T-helper 1 cell (primary cell): ENCODE measurements at regions not wholly inside any gene's neighbourhood (a gene's known extent, or its start where the extent isn't known, plus 50 kb on each side); places are given as distances from the start of the nearest gene placed in this dataset.
"Not testable (repeated sequence)": the region's sequence is repeated elsewhere in the genome, so short reads cannot be mapped to it uniquely, and the experiment has no call there.

Experiments
- DNase-seq, 5 donors: peaks; one replicate each; pipeline ENCODE4 v3.0.0-alpha.2; 2012 to 2020

DNA sequence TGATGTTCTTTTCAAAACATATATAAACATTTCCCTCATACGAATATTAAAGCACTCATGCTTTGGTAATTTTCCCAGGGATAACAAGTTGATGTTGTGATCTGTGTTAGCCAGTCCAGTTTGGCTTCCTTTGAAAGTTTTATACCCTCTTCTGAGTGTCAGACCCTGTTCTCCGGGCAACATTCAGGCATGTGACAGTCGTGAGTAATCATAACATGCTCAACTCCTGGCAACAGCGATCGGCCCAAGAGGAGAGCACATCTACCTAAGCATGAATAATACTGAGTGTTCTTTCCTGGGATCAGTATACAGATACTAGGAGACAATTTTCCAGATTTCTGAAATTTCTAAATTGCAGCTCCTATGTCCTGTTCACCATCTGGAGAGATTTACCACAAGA lies 1086.4 kb downstream of the CDH8 start:
- no peak for DNase-seq

DNA sequence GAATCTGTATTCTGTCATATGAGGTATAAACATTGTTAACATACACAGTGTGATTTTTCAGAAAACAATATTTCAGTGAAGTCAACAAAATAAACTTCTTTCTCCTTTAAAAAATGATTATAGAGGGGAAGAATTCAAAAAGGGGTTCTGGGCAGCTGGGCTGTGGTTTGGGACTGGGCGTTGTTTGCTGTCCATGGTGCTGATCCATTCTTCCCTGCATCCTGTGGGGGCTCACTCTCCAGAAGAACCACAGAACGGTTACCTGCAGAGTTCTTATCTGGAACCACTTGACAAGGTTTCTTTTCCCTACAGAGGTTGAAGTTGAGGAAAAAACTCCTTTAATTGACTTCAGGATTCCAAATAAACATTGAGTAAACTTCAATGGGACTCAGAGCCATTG lies 1091.0 kb downstream of the CDH8 start:
- DNase-seq: no peak

DNA sequence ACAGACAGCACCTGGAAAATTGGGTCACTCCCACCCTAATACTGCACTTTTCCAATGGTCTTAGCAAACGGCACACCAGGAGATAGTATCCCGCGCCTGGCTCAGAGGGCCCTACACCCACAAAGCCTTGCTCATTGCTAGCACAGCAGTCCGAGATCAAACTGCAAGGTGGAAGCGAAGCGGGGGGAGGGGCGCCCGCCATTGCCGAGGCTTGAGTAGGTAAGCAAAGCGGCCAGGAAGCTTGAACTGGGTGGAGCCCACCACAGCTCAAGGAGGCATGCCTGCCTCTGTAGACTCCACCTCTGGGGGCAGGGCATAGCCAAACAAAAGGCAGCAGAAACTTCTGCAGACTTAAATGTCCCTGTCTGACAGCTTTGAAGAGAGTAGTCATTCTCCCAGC lies 1100.0 kb downstream of the CDH8 start:
- not testable (repeated sequence) for DNase-seq

DNA sequence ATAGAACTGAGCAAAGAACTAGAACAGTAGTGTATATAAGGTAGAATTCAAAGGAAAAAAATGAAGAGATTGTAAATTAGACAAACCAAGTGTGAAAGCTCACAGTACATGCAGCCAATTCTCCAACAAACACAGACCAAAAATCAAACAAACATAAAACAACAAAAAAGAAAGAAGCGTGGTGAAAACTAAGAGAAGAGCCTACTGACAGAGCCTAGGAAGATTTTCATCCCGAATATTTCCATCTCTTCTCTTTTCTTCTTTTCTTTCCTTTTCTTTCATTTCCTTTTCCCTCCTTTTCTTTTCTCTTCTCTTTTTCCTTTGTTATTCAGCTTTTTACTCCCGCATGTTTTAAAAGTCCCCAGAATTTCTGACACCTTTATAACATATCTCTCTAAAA lies 1103.6 kb downstream of the CDH8 start:
- DNase-seq: no peak

DNA sequence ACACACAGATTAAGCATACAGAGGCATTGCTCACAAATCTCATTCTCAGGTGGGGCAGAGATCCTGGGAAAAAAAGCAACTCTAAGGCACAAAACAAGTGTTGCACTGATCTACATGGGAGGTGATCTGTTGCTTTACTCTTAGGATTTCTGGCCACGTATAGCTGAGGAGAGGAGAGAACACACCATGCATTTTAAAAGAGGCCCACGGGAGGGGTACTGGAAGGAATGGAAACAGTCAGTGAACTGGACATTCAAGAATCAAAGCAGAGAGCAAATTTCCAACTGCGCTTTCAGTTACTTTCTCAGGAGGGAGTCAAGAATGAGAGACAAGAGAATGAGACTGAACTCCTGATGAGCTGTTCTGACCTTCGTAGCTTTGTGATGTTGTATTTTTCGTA lies 1105.9 kb downstream of the CDH8 start:
- DNase-seq: no peak

DNA sequence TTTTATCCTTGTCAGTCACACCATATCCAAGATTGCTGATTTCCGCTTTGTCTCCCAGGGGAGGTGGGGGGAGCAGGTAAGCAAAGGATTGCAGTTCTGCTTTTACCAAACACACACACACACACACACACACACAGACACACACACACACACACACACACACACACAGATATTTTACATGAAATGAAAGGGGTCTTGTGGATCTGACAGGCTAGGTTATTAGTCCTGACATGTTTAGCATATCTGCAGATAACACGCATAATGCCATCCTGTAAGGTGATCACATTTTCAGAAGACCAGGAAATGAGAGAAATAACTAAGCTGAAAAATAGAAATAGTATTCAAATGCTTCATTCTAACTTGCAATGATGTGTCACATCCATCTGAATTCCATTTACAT lies 1113.3 kb downstream of the CDH8 start:
- DNase-seq: no peak

DNA sequence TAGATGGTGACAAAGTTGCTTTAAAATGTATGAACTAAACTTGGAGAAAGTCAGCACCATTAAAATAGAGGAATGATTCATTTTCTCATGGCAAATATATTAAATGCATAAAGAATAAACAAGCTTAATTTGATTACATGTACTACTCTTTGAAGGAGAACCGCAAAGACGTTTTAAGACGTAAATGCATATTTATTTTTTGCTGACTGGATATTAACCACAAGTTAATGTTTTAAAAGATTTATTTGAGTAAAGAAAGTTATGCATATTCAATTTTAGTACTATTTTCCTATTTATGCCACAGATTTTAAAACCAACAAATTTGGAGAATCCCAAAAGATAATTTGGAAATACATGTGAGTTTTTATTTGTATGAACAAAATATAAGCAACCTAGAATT lies 1121.9 kb downstream of the CDH8 start:
- DNase-seq: no peak

DNA sequence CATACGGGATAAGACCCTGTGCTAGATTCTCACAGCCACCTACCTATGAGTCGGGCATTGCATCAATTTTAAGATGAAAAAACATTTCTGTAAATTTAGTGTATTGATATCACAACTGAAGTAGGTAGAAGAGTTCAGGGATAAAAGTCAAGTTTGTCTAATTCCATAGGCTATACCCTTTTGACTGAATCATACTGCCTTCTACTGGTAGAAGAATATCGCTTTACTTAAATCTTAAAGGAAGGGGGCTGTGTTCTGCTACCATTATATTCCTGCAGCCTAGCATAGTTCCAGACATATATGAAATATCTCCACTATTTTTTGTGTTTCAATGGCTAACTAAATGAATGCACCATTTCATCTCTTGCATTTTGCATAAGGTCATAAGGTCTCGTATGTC lies 1128.6 kb downstream of the CDH8 start:
- no peak for DNase-seq

DNA sequence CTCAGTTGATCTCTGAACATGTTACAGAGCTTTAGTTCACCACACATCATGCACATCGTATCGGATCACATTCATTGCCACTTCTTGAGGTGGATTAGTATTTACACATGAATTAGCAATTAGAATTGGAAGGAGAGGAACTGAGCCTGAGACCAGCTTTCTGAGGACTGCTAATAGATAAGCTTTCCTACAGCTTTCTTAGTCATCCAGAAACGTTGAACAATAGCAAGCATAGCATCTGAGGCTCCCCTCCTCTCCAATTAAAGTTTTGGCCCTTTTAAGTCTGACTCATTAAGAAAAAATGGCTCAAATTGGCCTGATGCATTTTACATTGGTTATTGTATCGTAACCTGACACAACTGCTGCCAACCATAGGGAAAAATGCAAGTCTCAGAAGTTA lies 1130.4 kb downstream of the CDH8 start:
- DNase-seq: no peak

DNA sequence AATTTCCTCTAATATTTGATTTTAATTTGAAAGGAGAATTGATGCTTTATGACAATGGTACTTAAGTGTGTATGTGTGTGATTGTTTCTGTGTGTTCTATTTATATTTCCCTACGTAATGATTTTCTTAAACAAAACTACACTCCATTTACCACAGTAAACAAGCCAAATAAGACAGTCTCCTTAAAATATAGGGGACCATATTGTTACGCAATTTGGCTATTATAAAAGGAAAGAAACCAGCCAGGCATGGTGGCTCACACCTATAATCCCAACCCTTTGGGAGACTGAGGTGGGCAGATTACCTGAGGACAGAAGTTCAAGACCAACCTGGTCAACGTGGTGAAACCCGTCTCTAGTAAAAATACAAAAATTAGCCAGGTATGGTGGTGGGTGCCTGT lies 1134.1 kb downstream of the CDH8 start:
- DNase-seq: no peak

DNA sequence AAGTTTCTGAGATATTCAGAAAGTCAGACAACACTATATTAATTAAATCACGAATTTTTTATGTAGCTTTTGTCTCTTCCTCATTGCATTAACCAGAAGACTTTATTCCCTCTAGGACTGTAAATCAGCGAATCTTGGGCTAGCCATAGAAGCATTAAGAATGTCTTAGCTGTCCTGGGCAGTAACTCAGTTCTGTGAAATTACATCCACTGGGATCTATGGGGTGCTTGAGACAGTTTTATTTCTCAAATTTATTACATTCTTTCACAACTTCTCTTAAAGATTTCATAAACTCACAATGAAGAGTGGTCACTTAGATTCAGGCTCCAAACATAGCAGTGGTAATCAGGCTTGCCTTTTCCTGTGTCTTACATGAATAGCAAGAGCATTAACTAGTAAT lies 1153.4 kb downstream of the CDH8 start:
- no peak for DNase-seq

DNA sequence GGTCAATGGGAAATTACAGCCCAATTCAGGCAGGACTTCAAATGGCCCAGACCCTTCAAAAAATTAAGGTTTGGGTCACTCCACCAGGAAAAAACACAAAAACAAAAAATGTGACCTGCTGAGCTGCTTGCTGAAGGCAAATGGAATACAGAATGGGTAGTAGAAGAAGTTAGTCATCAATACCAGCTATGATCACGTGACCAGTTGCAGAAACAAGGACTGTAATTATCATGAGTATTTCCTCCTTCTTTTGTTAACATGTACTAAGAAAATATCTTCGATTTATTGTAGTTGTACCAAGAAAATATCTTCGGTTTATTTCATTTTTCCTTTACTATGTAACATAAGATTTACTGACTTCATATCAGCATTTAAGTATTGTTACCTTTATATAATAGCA lies 1183.6 kb downstream of the CDH8 start:
- DNase-seq: no peak

DNA sequence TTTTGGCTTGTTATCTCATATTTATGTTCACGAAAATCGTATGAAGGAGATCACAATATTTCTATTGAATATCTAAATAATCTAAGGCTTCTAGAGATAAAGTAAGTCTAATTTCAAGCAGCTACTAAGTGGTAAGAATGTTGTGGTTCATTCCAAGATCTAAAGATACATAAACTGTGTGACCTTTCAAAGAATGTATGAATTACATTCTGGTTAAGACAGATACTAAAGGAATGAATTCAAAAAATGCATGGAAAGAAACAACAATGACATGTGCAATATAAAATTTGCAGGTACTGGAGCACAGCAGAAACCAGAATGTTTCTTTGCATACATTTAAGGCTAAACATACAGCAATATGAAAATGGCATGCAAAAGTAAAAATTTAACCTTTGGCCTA lies 1214.6 kb downstream of the CDH8 start:
- no peak for DNase-seq

DNA sequence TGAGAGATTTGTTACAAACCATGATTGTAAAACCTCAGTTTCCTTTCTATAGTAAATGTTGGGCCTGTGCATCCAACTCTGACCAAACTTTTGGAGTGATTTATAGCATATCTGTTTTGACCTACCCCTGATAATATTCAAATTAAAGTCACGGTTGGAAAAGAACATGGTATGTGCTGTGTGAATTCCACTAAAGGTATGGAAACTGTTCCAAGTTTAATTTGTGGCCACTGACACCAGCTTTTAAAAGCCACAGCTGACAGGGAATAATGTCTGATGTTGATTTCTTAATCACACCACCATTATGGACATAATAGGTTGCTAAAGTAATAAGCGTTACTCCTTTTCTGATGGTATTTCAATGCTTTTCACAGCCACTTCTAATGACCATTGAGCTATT lies 1215.9 kb downstream of the CDH8 start:
- DNase-seq: no peak

DNA sequence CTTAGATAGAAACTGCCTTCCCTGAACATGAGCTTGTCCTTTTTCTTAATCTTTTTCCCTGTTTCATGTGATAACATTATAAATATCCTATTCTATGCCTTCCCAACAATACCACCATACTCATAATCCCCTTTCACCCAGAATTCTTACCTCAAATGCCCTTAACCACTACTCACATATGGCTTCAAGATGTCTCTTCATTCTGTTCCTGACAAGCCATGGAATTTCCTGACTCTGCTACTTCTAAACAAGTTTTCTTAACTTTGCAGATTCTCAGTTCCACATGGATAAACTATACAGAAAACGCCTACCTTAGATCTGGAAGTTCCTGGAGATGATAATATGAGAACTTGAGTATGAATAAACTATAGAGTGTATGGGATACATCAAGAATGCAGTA lies 1217.8 kb downstream of the CDH8 start:
- no peak for DNase-seq

DNA sequence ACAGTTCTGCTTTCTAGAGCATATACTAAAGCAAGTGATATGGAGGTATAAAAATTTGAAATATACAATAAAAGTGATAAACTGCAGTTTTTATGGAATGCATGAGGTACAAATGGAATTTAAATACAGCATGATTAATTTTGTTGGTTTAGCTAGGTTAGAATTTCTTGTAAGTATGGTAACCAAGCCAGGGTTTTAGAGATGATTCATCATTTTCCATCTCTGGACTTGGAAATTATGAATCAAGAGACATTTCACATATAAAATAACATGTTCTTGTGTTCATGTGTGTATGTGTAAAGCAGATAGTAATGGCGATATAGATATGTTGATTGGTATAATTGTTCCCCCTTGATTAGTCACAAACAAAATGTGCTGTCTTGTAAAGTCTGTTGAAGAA lies 1219.8 kb downstream of the CDH8 start:
- no peak for DNase-seq

DNA sequence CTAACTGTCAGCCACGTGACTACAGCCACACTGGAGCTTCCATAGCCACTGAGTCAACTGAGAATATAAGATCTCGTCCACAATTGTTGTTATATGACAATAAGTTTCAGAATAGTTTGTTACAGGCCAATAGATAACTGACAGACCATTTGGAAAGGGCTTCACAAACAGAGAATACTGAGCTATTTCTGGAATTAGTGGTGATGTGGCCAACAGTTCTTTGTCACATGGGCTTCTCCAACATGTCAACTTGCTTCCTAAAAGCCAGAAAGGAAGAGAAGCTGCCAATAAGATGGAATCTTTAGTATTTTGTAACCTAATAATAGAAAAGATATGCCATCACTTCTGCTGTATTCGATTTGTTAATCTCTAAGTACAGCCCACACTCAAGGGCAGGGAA lies 1220.4 kb downstream of the CDH8 start:
- no peak for DNase-seq

DNA sequence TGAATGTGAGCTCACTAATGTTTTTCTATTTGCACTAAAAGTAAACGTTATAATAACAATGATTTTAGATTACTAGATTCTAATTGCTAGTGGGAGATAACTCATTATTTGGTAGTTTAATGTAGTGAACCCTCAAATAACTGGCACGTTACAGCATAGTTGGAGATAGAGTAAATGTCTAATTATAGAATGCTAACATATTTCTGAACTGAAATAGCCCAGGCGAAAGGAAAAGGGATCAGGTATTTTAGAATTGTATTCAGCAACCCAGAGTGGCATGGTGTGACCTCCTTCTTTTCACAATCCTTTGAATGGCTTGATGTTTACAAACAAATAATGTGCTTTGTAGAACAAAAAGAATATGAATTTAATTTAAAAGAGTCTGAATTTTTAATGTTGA lies 1221.2 kb downstream of the CDH8 start:
- DNase-seq: no peak

DNA sequence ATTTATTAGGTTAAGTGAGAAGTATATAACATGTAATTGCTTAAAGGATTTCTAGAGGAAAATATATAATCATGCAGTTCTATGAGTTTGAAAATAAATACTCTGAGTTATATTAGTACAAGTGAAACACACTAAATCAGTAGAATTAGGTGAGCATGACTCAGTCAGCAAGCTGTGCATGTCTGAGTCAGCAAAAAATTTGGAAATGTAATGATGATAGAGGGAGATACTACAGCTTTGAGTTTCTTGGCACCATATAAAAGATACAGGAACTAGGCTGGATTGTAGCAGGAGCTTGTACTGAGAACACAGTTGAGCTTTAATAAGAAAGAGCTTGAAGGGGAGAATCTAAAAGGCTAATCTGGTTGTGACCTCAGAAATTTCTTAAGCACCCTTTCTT lies 1224.6 kb downstream of the CDH8 start:
- DNase-seq: no peak

DNA sequence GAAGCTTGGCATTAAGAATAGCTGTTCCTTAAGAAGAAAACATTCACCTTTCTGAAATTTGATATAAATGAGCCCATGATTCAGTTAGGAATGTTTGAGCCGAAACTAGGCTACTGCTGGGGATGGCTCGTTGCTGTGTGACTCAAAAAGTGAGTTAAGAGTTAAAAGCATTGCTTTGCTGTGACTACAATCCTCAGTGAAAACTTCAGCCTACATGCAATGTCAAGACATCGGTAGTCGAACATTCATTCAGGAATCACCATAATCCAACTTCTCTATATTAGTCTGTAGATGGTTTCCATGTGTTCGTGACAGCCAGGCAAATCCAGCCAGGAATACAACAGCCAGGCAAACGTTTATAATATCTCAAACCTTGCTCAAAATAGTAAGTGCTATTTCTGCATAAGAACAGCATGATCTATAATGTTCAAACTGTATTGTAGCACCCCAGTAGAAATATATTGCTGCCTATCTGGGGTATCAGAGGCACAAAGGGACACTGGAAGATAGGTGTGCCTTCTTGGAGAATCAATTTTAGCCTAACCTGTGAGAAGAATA lies 1225.1 kb downstream of the CDH8 start:
- DNase-seq: no peak

DNA sequence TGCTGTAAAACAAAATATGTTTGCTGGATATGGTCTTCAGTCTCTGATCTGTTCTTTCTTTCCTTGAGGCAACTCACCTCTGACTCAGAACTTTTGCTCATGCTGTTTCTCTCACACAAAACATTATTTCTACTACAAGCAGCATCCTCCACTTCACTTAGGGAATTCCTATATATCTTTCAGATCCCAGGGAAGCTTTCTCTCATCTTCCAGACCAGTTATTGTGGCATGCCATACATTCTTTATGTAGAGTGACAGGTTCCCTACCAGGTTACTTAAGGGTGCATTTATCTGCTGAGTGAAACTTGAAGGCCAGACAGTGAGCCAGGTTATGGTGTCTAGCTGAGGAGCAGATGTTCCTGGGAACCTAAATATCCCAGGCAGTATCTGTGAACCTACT lies 1226.0 kb downstream of the CDH8 start:
- no peak for DNase-seq

DNA sequence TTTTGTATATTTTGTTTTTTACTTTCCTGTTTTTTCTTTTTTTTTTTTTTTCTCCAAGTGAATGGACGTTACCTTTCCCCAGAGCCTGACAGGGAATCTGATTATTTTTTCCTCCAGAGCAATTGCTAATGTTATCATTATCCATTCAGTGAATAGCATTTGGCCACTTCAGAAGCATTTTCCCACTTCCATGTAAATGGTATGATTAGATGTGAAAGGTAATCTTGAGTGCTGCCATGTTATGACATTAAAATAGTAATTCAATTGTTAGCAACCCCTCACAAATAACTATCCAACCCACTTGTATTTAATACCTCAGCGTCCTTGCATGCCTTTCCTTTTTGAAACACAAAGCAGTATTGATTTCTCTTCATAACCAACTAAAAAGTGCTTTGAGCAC lies 1243.8 kb downstream of the CDH8 start:
- no peak for DNase-seq

DNA sequence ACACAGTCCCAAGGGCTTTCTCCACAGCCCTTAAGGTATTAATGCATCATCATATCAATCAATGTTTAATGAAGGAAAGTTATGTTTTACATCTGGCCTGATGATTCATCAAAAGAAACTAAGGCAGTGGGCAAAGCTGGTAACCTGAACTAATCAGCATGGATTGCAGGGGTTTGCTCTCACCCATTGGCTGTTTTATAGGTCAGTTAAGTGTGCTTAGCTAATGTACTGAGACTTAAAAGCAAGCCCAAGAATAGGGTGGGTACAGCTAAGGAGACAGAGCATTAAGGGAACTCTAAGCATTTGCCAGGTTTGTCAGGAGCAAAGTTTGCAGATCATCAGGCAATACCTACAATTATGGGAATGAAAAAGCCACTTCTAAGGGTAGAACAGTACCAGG lies 1247.6 kb downstream of the CDH8 start:
- DNase-seq: no peak

DNA sequence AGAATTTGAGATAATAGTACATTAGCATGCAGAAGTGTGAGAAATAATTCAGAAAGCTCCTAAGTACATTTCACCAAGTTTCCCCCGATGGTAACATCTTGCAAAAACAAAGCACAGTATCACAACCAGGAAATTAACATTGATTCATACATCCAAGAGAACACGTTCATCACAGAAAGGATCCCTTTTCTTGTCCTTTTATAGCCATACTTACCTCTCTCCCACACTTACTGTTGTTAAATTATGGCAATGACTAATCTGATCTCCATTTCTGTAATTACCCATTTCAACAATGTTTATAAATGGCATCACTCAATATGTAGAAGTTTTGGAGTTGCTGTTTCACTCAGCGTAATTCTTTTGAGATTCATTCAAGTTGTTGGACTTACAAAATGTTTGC lies 1260.0 kb downstream of the CDH8 start:
- DNase-seq: no peak

DNA sequence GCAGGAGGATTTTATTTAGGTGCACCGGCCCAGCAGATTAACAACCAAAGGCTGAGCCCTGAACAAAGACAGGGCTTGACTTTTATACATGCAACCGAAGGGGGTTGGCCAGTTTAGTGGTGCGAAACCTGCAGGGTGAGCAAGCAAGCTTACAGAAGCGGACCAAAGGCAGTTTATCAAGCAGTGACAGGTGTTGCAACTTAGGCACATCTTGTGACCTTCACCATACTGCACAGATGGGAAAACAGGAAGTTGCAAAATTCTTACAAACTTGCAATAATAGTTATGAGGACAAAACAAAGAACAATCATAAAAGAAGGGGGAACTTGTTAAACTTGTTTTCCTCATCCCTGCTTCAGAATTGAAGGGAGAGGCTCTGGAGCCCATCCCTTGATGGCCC lies 1265.1 kb downstream of the CDH8 start:
- no peak for DNase-seq

DNA sequence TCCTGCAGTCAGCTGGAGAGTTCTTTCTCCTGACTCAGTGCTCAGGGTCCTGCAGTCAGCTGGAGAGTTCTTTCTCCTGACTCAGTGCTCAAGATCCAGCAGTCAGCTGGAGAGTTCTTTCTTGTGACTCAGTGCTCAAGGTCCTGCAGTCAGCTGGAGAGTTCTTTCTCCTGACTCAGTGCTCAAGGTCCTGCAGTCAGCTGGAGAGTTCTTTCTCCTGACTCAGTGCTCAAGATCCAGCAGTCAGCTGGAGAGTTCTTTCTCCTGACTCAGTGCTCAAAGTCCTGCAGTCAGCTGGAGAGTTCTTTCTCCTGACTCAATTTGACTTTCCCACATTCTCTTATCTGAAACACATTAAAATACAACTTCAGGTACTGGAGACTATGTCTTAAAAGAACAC lies 1265.9 kb downstream of the CDH8 start:
- not testable (repeated sequence) for DNase-seq
